Activated CD4-positive, alpha-beta T cell treated with anti-CD3 and anti-CD28 coated beads, Interleukin-2, amount 10 ng/mL, durations not matched to agents 7 days and 5 days (primary cell): ENCODE measurements at regions not wholly inside any gene's neighbourhood (a gene's known extent, or its start where the extent isn't known, plus 50 kb on each side); places are given as distances from the start of the nearest gene placed in this dataset.
"Not testable (repeated sequence)": the region's sequence is repeated elsewhere in the genome, so short reads cannot be mapped to it uniquely, and the experiment has no call there.

Source experiments
- CTCF ChIA-PET: fragments of 350-600 bp; sonication (Branson Sonifier 250); formaldehyde crosslinking; loops from one replicate; lab custom pipeline; 2021; ENCODE audit warnings: antibody characterized with exemption; lab: Charles Lee
- POLR2A ChIA-PET: fragments of 350-600 bp; sonication (Branson Sonifier 250); formaldehyde crosslinking; loops from one replicate; lab custom pipeline; 2021; ENCODE audit warnings: antibody characterized with exemption; lab: Charles Lee
- DNase-seq: peaks from one replicate; pipeline ENCODE4 v3.0.0-alpha.2; 2020
- H3K27ac Mint-ChIP-seq: one replicate; pipeline ENCODE4 v1.8.0; 2021; ENCODE audit warnings: mild to moderate bottlenecking, moderate library complexity, mixed read lengths
- H3K27me3 Mint-ChIP-seq: one replicate; pipeline ENCODE4 v1.8.0; 2021; ENCODE audit warnings: mixed read lengths
- H3K36me3 Mint-ChIP-seq: one replicate; pipeline ENCODE4 v1.8.0; 2021; ENCODE audit warnings: low read depth, mixed read lengths
- H3K4me1 Mint-ChIP-seq: one replicate; pipeline ENCODE4 v1.8.0; 2021; ENCODE audit warnings: mixed read lengths
- H3K4me3 Mint-ChIP-seq: one replicate; pipeline ENCODE4 v1.8.0; 2021; ENCODE audit warnings: mild to moderate bottlenecking, moderate library complexity, mixed read lengths
- H3K9me3 Mint-ChIP-seq: one replicate; pipeline ENCODE4 v1.8.0; 2021; ENCODE audit warnings: mixed read lengths

- Mint-ChIP-seq H3K27ac (no peak overlapping the region), H3K4me3 (no peak overlapping the region), H3K27me3 (no peaks in the 10 kb centered on the region), H3K9me3 (no peaks in the 10 kb centered on the region), H3K4me1 (no peaks in the 10 kb centered on the region), H3K36me3 (no peaks in the 10 kb centered on the region)
- no peak for DNase-seq
- ChIA-PET POLR2A (no interaction called here), CTCF (no interaction called here)
These were observed 301.3 kb upstream of the SGCD start for GRCh38 chr5:156025656-156026055.

DNA sequence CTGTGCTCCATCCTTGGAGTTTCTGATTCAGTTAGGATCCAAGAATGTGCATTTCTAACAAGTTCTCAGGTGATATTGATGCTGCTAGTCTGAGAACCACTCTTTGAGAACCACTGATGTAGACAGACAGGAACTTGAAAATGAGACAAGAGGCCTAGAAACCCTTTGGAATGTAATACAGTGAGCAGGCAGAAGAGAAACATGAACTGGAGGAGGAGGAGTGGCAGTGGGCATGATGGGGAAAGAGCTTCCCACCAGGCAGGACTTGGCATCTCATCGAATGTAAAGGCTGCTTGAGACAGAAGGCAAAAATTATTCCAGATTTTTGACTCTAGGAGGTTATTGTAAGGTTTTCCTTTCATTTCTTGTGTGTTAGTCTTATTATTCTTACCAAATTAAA, 295.8 kb upstream of the SGCD start:
- Mint-ChIP-seq H3K27ac (no peak overlapping the region), H3K36me3 (no peaks in the 10 kb centered on the region), H3K4me1 (no peaks in the 10 kb centered on the region), H3K4me3 (no peak overlapping the region), H3K27me3 (no peaks in the 10 kb centered on the region), H3K9me3 (no peaks in the 10 kb centered on the region)
- CTCF ChIA-PET, result no interaction called here
- DNase-seq, result no peak
- POLR2A ChIA-PET, result no interaction called here

DNA sequence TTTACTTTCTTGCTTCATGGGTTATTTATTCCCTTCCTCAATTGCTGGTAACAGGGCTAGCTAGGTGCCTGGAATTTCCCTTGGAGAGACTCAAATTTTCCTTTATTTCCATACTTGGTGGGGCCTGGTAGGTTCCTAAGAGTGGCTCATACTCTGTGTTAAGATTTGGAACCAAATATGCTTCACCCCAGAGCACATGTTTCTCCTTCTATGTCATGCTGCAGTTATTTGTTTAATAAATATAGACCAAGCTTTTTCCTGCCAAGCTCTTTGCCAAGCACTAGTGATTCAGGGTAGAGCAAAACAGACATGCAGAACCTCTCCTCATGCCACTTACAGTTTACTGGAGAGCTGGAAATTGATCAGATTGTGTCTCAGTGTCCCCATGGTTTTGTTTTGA, 290.3 kb upstream of the SGCD start:
- CTCF ChIA-PET, result no interaction called here
- POLR2A ChIA-PET, result no interaction called here
- Mint-ChIP-seq H3K36me3 (no peaks in the 10 kb centered on the region), H3K4me1 (no peaks in the 10 kb centered on the region), H3K9me3 (no peaks in the 10 kb centered on the region), H3K4me3 (no peak overlapping the region), H3K27me3 (no peaks in the 10 kb centered on the region), H3K27ac (no peak overlapping the region)
- no peak for DNase-seq

DNA sequence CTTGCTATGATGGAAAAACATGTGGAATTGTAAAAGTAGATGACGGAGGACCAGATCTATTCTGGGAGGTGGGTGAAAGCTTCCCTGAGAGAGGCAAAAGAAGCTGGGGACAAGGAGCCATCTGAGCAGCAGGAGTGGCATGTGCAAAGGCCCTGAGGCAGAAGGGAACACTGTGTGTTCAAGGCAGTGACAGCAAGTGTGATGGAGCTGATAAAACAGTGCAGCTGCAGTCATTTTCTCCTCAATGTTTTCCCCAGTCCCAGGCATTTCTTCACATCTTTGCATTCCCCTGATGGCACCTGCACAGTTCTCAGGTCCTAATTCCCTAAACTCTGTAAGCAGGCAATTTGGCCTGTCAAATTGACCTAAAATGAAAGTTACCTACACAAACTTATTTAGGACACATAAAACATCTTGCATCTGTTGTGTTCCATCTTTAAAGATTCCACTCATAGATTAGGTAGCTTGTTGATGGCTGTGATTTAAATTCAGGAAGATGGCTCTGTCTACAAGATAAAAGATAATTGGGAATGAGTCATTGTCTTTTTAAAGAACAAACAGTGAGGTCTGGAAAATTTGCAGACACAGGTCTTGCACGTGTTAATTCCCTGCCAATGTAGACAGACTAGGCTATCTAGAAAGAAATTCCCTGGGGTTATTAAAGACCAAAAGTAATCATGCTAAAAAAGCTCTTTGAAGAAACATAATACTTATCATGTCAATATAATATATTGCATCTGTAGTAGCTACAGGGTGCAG, 289.6 kb upstream of the SGCD start:
- ChIA-PET POLR2A (no interaction called here), CTCF (no interaction called here)
- no peak for DNase-seq
- Mint-ChIP-seq H3K4me1 (no peaks in the 10 kb centered on the region), H3K36me3 (no peaks in the 10 kb centered on the region), H3K27me3 (no peaks in the 10 kb centered on the region), H3K4me3 (no peak overlapping the region), H3K9me3 (no peaks in the 10 kb centered on the region), H3K27ac (no peak overlapping the region)

DNA sequence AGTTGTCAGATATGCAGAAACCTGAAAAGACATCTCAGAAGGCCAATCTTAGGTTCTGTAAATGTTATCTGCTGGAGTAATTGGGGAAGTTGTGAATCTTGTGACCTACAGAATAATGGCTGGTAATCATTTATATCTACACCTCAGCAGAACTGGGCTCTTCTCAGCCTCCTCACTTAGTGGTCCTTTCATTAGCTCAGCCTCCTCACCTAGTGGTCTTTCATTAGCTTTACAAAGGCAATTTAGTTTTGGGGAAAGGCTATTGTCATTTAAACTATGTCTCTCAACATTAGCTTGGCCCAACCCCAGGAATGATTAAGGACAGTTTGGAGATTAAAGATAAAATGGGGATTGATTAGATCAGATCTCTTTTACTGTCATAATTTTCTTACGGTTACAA, 284.2 kb upstream of the SGCD start:
- H3K4me1 Mint-ChIP-seq, result no peaks in the 10 kb centered on the region

DNA sequence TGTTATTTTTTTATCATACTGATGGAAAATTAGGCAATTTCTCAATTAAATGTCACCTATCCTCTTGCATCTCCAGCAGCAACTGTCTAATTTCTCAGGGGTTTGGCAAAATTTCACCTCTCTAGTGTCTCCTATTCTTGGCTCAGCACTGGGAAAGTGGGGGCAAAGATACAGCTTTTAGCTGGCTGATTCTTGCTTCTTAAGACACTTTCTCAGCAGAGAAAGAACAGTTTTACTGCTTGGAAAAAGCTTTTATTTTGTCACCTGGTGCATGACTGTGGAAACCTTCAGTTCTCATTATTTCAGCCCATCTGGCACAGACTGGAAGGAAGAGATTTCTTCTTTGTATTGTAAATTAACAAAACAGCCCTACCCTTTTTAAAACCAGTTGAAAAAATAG, 283.6 kb upstream of the SGCD start:
- no peaks in the 10 kb centered on the region for H3K36me3 Mint-ChIP-seq
- ChIA-PET CTCF (no interaction called here), POLR2A (no interaction called here)
- H3K9me3 Mint-ChIP-seq, result no peaks in the 10 kb centered on the region
- no peak for DNase-seq
- no peaks in the 10 kb centered on the region for H3K4me1 Mint-ChIP-seq
- no peak overlapping the region for H3K4me3 Mint-ChIP-seq
- peaks cover 2% of the 10 kb centered on the region for H3K27me3 Mint-ChIP-seq
- no peak overlapping the region for H3K27ac Mint-ChIP-seq

More for the DNA sequence above, 284.2 kb upstream of the SGCD start:
- peaks cover 2% of the 10 kb centered on the region for H3K27me3 Mint-ChIP-seq
- DNase-seq, result no peak
- CTCF ChIA-PET, result no interaction called here
- H3K4me3 Mint-ChIP-seq, result no peak overlapping the region
- no peaks in the 10 kb centered on the region for H3K36me3 Mint-ChIP-seq
- POLR2A ChIA-PET, result no interaction called here
- H3K9me3 Mint-ChIP-seq, result no peaks in the 10 kb centered on the region
- H3K27ac Mint-ChIP-seq, result no peak overlapping the region

GRCh38 chr5:156051972-156052371, 275.0 kb upstream of the SGCD start:
- DNase-seq, result no peak
- POLR2A ChIA-PET, result no interaction called here
- CTCF ChIA-PET, result no interaction called here
- H3K4me3 Mint-ChIP-seq, result no peak overlapping the region
- no peaks in the 10 kb centered on the region for H3K9me3 Mint-ChIP-seq
- no peaks in the 10 kb centered on the region for H3K36me3 Mint-ChIP-seq
- H3K4me1 Mint-ChIP-seq, result no peaks in the 10 kb centered on the region
- no peak overlapping the region for H3K27ac Mint-ChIP-seq
- no peaks in the 10 kb centered on the region for H3K27me3 Mint-ChIP-seq

GRCh38 chr5:156052656-156053055, 274.3 kb upstream of the SGCD start:
- ChIA-PET POLR2A (no interaction called here), CTCF (no interaction called here)
- Mint-ChIP-seq H3K27me3 (no peaks in the 10 kb centered on the region), H3K4me1 (no peaks in the 10 kb centered on the region), H3K4me3 (no peak overlapping the region), H3K36me3 (no peaks in the 10 kb centered on the region), H3K9me3 (no peaks in the 10 kb centered on the region), H3K27ac (no peak overlapping the region)
- no peak for DNase-seq

DNA sequence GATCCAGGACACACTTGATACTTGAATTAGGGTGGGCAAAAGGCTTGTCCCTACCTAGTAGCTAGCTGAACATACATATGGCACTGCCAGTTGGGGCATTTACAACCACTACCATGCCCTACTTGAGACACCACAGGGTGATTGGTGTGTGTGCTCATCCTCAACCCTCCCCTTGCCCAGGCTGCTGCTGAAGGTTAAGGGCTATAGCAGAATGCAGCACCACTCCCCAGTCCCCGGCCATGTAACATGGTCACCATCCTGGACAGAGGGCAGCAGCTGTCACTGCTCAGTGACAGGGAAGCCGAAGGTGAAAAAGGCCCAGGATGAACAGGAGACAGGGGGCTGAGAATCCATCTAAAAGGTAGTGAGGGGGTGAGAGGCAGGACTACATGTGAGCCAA, 273.9 kb upstream of the SGCD start:
- Mint-ChIP-seq H3K36me3 (no peaks in the 10 kb centered on the region), H3K4me3 (no peak overlapping the region), H3K9me3 (no peaks in the 10 kb centered on the region), H3K27me3 (no peaks in the 10 kb centered on the region), H3K27ac (no peak overlapping the region), H3K4me1 (no peaks in the 10 kb centered on the region)
- ChIA-PET POLR2A (no interaction called here), CTCF (no interaction called here)
- DNase-seq, result no peak

DNA sequence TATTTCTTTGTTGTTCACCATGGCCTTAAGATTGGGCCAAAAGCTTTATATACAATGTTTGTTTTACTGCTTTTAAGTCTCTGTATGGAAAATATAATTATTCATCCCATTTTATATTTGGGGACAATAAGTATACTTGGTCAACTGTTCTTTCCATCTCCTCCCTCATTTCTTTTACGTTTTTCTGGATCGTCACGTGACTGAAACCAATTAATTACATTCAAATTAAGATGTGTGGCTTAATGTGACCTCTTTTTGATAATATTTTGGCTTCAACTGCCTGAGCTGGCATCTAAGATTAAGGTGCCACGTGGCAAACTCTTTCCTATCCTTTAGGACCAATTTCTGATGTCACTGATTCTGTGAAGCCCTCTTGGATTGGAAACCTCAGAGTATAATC, 250.1 kb upstream of the SGCD start:
- Mint-ChIP-seq H3K27me3 (no peaks in the 10 kb centered on the region), H3K9me3 (peaks cover 13% of the 10 kb centered on the region), H3K27ac (no peak overlapping the region), H3K36me3 (no peaks in the 10 kb centered on the region), H3K4me3 (no peak overlapping the region), H3K4me1 (no peaks in the 10 kb centered on the region)
- ChIA-PET POLR2A (no interaction called here), CTCF (no interaction called here)
- no peak for DNase-seq

- Mint-ChIP-seq H3K27me3 (no peaks in the 10 kb centered on the region), H3K27ac (no peak overlapping the region), H3K36me3 (no peaks in the 10 kb centered on the region), H3K9me3 (no peaks in the 10 kb centered on the region), H3K4me1 (no peaks in the 10 kb centered on the region), H3K4me3 (no peak overlapping the region)
- ChIA-PET CTCF (no interaction called here), POLR2A (no interaction called here)
- no peak for DNase-seq
These were observed 239.3 kb upstream of the SGCD start for GRCh38 chr5:156087577-156088110.

DNA sequence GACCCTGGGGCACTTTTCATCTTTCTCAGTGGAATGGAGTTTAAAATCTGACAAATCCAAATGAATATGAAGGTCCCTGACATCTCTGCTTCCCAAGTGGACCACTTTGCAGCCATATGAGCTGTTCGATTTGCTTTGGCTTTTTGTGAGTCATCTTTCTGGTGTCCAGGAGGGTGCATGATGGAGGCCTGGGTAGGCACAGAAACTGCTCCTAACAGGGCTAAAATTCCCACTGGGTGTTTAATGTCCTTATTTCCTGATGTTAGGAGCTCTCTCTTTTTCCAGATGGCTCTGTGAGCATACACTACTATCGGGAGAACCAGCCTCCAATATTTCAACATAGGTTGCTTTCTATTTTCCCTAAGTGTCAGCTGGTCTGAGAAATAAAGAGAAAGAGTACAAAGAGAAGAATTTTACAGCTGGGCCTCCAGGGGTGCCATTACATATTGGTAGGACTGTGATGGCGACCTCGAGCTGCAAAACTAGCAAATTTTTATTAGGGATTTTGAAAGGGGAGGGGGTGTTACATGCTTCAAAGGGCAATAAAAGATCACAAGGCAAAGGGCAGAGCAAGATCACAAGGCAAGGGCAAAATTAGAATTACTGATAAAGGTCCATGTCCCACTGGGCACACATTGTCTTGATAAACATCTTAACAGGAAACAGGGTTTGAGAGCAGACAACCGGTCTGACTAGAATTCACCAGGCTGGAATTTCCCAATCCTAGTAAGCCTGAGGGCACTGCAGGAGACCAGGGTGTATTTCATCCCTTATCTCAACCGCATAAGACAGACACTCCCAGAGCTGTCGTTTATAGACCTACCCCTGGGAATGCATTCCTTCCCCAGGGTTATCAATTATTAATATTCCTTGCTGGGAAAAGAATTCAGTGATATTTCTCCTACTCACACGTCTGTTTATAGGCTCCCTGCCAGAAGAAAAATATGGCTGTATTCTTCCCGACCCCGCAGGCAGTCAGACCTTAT, 236.7 kb upstream of the SGCD start:
- POLR2A ChIA-PET, CTCF ChIA-PET, H3K9me3 Mint-ChIP-seq, H3K27ac Mint-ChIP-seq, DNase-seq, H3K4me1 Mint-ChIP-seq, H3K36me3 Mint-ChIP-seq, H3K4me3 Mint-ChIP-seq, H3K27me3 Mint-ChIP-seq: not testable (repeated sequence)

DNA sequence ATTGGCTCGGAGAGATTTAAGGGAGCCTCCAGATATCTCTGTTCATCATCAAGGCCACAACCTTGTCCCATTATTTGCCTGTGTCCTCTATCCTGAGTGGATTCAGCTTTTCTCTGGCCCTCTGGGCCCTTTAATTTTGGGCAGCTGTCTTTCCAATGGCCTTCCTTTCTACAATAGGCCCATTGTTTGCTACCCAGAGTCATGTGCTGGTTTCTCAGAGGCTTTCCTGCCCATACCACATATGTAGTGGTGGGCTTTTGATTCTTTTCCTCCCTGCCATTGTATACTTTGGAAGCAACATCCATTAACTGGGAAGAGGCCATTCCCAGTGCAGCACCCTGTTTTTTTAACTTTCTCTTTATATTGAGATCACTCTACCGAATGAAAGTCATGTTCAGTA, 233.9 kb upstream of the SGCD start:
- no peak overlapping the region for H3K4me3 Mint-ChIP-seq

More for the DNA sequence above, 233.9 kb upstream of the SGCD start:
- Mint-ChIP-seq H3K36me3 (no peaks in the 10 kb centered on the region), H3K9me3 (no peaks in the 10 kb centered on the region), H3K27me3 (no peaks in the 10 kb centered on the region), H3K27ac (no peak overlapping the region), H3K4me1 (no peaks in the 10 kb centered on the region)
- no peak for DNase-seq
- ChIA-PET CTCF (no interaction called here), POLR2A (no interaction called here)
